Heart left ventricle (tissue), 13 donors: ENCODE measurements at regions not wholly inside any gene's neighbourhood (a gene's known extent, or its start where the extent isn't known, plus 50 kb on each side); places are given as distances from the start of the nearest gene placed in this dataset.

ENCODE experiments used
- CTCF ChIP-seq, 12 donors: fragments of 200-600 bp; sonication (generic) in 4 of 12; IDR thresholded peaks; one replicate each; pipeline versions ENCODE4 v1.5.0 to v1.8.0; 2018 to 2022; ENCODE audit warnings: antibody characterized with exemption in 12 of 12, mild to moderate bottlenecking in 5 of 12
- POLR2A ChIP-seq, 2 donors: fragments of 450-650 bp; IDR thresholded peaks; one replicate each; pipeline ENCODE4 v1.6.1; 2017; ENCODE audit warnings: antibody characterized with exemption in 2 of 2, mild to moderate bottlenecking in 2 of 2, moderate library complexity in 2 of 2
- donor health status: ischemic (EF 13 %, LVEDD 7.1; RV severe dilation, severe dysfunction).
- donor health status: DM: no; HTN: yes; CAD: no.
- donor health status: DM: no; HTN: no; CAD: no.
- donor health status: ischemic (EF 25% LVEDD 6.9; RV normal size, moderate dysfunction).
- donor health status: ischemic (EF 25% LVEDD 5.7; RV mildly dilated, moderate dysfunction).
- donor health status: ischemic (EF 35%, LVEDD 5.7; RV mildly dilated, moderate dysfunction).
- donor health status: nonischemic (EF 11% LVEDD 7.7; RV severe dilation, severe dysfunction).
- donor health status: DM: yes; HTN: yes; CAD: no.
- donor health status: PGD.
- donor health status: ischemic (EF 29% LVEDD 5.4; RV normal size, mild dysfunction).
- donor health status: nonischemic (EF 23%, LVEDD 6.1; RV moderate dilation, normal function).

- TF ChIP-seq CTCF (IDR thresholded peaks at IDR 0.05): no peak
- no peak for TF ChIP-seq POLR2A (IDR thresholded peaks at IDR 0.05)
Measured at GRCh38 chr5:89934069-89934468, 475.5 kb downstream of the CETN3 start.
